ENCODE measurements at regions not wholly inside any gene's neighbourhood (a gene's known extent, or its start where the extent isn't known, plus 50 kb on each side); places are given as distances from the start of the nearest gene placed in this dataset.

DNA sequence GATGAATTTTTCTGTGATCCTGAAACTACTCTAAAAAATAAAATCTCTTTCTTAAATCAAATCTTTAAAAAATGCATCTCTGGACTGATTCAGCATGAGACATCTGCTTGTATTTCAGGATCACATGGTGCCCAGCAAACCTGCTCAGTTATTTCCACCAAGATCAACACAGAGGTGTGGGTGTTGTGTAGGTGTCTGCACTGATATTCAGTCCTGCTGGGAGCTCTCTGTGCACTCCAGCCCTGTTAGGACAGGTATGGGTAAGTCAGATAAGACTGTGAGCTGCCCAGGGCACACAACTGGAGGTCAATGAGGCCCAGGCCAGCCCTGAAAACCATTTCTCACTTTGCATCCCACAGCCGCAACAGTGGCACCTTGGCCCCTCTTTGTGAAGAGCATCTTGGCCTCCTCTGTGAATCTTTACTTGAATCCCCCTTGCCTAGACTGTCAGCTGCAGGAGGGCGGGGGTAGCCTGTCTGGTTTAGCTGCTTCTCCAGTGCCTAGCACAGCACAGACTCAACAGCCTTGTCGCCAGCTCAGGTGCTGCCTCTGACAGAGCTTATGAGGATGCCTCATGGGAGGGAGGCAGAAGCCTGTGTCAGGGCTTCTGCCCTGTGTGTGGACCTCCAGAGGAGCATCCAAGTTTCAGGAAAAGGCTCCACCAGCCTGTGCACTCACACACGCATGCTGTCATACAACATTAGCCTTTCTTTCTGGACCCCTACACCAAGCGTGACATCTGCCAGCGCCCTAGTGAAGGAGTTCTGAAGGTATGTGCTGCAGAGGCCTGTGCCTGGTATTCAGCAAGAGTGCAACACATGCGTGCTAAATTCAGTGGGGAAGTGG is 187.6 kb upstream of the CST7 start:
- Histone ChIP-seq H3K4me2 (ENCODE audit: low read length) (no peak overlapping the region), H3K9ac (ENCODE audit: low read length) (no peak overlapping the region), H3K23ac (ENCODE audit: low read length) (no peak overlapping the region), H3K4ac (ENCODE audit: low read depth, low read length) (no peak overlapping the region), H3K79me1 (ENCODE audit: low read length) (no peaks in the 10 kb centered on the region), H4K8ac (ENCODE audit: low read depth, low read length) (no peak overlapping the region), H2BK5ac (ENCODE audit: low read length) (no peak overlapping the region), H2BK15ac (replicated peaks; ENCODE audit: low read depth) (no peak overlapping the region), H3K27me3 (ENCODE audit: insufficient read depth, low read length, poor library complexity) (no peaks in the 10 kb centered on the region), H3K18ac (ENCODE audit: low read length) (no peak overlapping the region), H3K4me3 (ENCODE audit: low read length) (no peak overlapping the region), H3K79me2 (ENCODE audit: control insufficient read depth, insufficient read depth, low read length) (no peaks in the 10 kb centered on the region), H3K36me3 (ENCODE audit: control insufficient read depth, insufficient read depth, low read length) (no peaks in the 10 kb centered on the region), H2AK5ac (ENCODE audit: low read length) (no peak overlapping the region), H4K5ac (ENCODE audit: low read length) (no peak overlapping the region), H3K56ac (ENCODE audit: low read length) (no peak overlapping the region), H3K27ac (ENCODE audit: low read depth, low read length) (no peak overlapping the region), H2BK120ac (ENCODE audit: low read depth, low read length) (no peak overlapping the region), H3K4me1 (ENCODE audit: control insufficient read depth, low read depth, low read length) (no peaks in the 10 kb centered on the region)
- no peak for DNase-seq
- WGBS (ENCODE audit: extremely low coverage, insufficient coverage, low lambda C conversion rate), result no CpG with 5 or more reads among the region's 7 CpGs

- no peak overlapping the region for H3K4me2 ChIP-seq (ENCODE audit: low read length)
- H3K36me3 ChIP-seq (ENCODE audit: control insufficient read depth, insufficient read depth, low read length), result no peaks in the 10 kb centered on the region
- DNase-seq, result no peak
- no peak overlapping the region for H2BK5ac ChIP-seq (ENCODE audit: low read length)
- H2AK5ac ChIP-seq (ENCODE audit: low read length), result no peak overlapping the region
- H4K5ac ChIP-seq (ENCODE audit: low read length), result no peak overlapping the region
- H3K4ac ChIP-seq (ENCODE audit: low read depth, low read length), result no peak overlapping the region
- H2BK120ac ChIP-seq (ENCODE audit: low read depth, low read length), result no peak overlapping the region
- no peak overlapping the region for H3K4me3 ChIP-seq (ENCODE audit: low read length)
- no peaks in the 10 kb centered on the region for H3K4me1 ChIP-seq (ENCODE audit: control insufficient read depth, low read depth, low read length)
- H3K9ac ChIP-seq (ENCODE audit: low read length), result no peak overlapping the region
- no peaks in the 10 kb centered on the region for H3K79me1 ChIP-seq (ENCODE audit: low read length)
- no peak overlapping the region for H3K23ac ChIP-seq (ENCODE audit: low read length)
- no peak overlapping the region for H3K56ac ChIP-seq (ENCODE audit: low read length)
- no peak overlapping the region for H3K18ac ChIP-seq (ENCODE audit: low read length)
- no peak overlapping the region for H2BK15ac ChIP-seq (replicated peaks; ENCODE audit: low read depth)
- no peak overlapping the region for H3K27ac ChIP-seq (ENCODE audit: low read depth, low read length)
- no peaks in the 10 kb centered on the region for H3K27me3 ChIP-seq (ENCODE audit: insufficient read depth, low read length, poor library complexity)
- no CpG with 5 or more reads among the region's 3 CpGs for WGBS (ENCODE audit: extremely low coverage, insufficient coverage, low lambda C conversion rate)
- no peak overlapping the region for H4K8ac ChIP-seq (ENCODE audit: low read depth, low read length)
- no peaks in the 10 kb centered on the region for H3K79me2 ChIP-seq (ENCODE audit: control insufficient read depth, insufficient read depth, low read length)
These were observed 186.7 kb upstream of the CST7 start for GRCh38 chr20:24762371-24762770.

DNA sequence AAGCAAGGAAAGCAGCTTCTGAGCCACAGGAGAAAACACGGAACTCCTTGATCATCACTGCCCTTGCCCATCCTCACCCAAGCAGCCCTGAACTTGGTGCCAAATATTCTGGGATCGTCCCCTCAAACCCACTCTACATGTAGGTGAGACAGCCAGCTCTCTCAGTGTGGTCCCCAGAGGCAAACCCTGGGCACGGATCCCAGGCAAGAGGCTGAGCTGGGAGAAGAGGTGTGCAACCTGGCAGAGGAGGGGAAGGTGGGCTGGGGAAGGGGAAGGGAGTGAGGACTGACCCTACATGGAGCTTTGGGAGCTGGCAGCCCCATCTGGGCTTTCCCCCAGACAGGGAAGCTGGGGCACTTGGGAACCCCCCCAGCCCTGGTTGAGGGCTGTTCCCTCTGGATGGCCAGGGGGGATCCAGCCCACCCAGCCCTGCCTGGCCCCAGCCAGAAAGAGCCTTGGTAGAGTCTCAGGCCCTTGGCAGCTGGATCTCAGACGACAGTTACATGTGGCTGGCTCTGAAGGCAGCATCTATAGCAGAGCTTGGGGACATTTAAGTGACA is 186.2 kb upstream of the CST7 start:
- Histone ChIP-seq H2BK120ac (ENCODE audit: low read depth, low read length) (no peak overlapping the region), H2AK5ac (ENCODE audit: low read length) (no peak overlapping the region), H3K4me1 (ENCODE audit: control insufficient read depth, low read depth, low read length) (peaks cover 1% of the 10 kb centered on the region), H3K23ac (ENCODE audit: low read length) (no peak overlapping the region), H3K79me2 (ENCODE audit: control insufficient read depth, insufficient read depth, low read length) (no peaks in the 10 kb centered on the region), H3K36me3 (ENCODE audit: control insufficient read depth, insufficient read depth, low read length) (no peaks in the 10 kb centered on the region), H4K5ac (ENCODE audit: low read length) (no peak overlapping the region), H3K4me2 (ENCODE audit: low read length) (no peak overlapping the region), H3K79me1 (ENCODE audit: low read length) (no peaks in the 10 kb centered on the region), H2BK5ac (ENCODE audit: low read length) (no peak overlapping the region), H3K18ac (ENCODE audit: low read length) (no peak overlapping the region), H3K27ac (ENCODE audit: low read depth, low read length) (no peak overlapping the region), H3K9ac (ENCODE audit: low read length) (no peak overlapping the region), H3K56ac (ENCODE audit: low read length) (no peak overlapping the region), H4K8ac (ENCODE audit: low read depth, low read length) (no peak overlapping the region), H2BK15ac (replicated peaks; ENCODE audit: low read depth) (no peak overlapping the region), H3K27me3 (ENCODE audit: insufficient read depth, low read length, poor library complexity) (no peaks in the 10 kb centered on the region), H3K4ac (ENCODE audit: low read depth, low read length) (no peak overlapping the region), H3K4me3 (ENCODE audit: low read length) (no peak overlapping the region)
- WGBS (ENCODE audit: extremely low coverage, insufficient coverage, low lambda C conversion rate), result no CpG with 5 or more reads among the region's 4 CpGs
- DNase-seq, result no peak

GRCh38 chr20:24763386-24764026 is 185.6 kb upstream of the CST7 start:
- no peaks in the 10 kb centered on the region for H3K79me2 ChIP-seq (ENCODE audit: control insufficient read depth, insufficient read depth, low read length)
- H3K18ac ChIP-seq (ENCODE audit: low read length), result no peak overlapping the region
- no peak overlapping the region for H2AK5ac ChIP-seq (ENCODE audit: low read length)
- H3K4me3 ChIP-seq (ENCODE audit: low read length), result no peak overlapping the region
- H2BK5ac ChIP-seq (ENCODE audit: low read length), result no peak overlapping the region
- no peak overlapping the region for H3K23ac ChIP-seq (ENCODE audit: low read length)
- peaks cover 5% of the 10 kb centered on the region for H3K4me1 ChIP-seq (ENCODE audit: control insufficient read depth, low read depth, low read length)
- no peaks in the 10 kb centered on the region for H3K79me1 ChIP-seq (ENCODE audit: low read length)
- H3K27me3 ChIP-seq (ENCODE audit: insufficient read depth, low read length, poor library complexity), result no peaks in the 10 kb centered on the region
- H2BK15ac ChIP-seq (replicated peaks; ENCODE audit: low read depth), result no peak overlapping the region
- no peak overlapping the region for H2BK120ac ChIP-seq (ENCODE audit: low read depth, low read length)
- no peak overlapping the region for H3K4me2 ChIP-seq (ENCODE audit: low read length)
- H4K5ac ChIP-seq (ENCODE audit: low read length), result no peak overlapping the region
- no peak overlapping the region for H3K4ac ChIP-seq (ENCODE audit: low read depth, low read length)
- H3K27ac ChIP-seq (ENCODE audit: low read depth, low read length), result no peak overlapping the region
- H3K9ac ChIP-seq (ENCODE audit: low read length), result no peak overlapping the region
- no peak for DNase-seq
- H3K36me3 ChIP-seq (ENCODE audit: control insufficient read depth, insufficient read depth, low read length), result no peaks in the 10 kb centered on the region
- WGBS (ENCODE audit: extremely low coverage, insufficient coverage, low lambda C conversion rate), result no CpG with 5 or more reads among the region's 26 CpGs
- no peak overlapping the region for H4K8ac ChIP-seq (ENCODE audit: low read depth, low read length)
- H3K56ac ChIP-seq (ENCODE audit: low read length), result no peak overlapping the region

GRCh38 chr20:24764027-24764793 is 184.9 kb upstream of the CST7 start:
- H3K79me1 ChIP-seq (ENCODE audit: low read length), result no peaks in the 10 kb centered on the region
- H3K23ac ChIP-seq (ENCODE audit: low read length), result no peak overlapping the region
- no peak overlapping the region for H4K8ac ChIP-seq (ENCODE audit: low read depth, low read length)
- no peak overlapping the region for H2AK5ac ChIP-seq (ENCODE audit: low read length)
- no peaks in the 10 kb centered on the region for H3K79me2 ChIP-seq (ENCODE audit: control insufficient read depth, insufficient read depth, low read length)
- no peak overlapping the region for H3K56ac ChIP-seq (ENCODE audit: low read length)
- H3K36me3 ChIP-seq (ENCODE audit: control insufficient read depth, insufficient read depth, low read length), result no peaks in the 10 kb centered on the region
- no peak overlapping the region for H2BK5ac ChIP-seq (ENCODE audit: low read length)
- no peak overlapping the region for H2BK15ac ChIP-seq (replicated peaks; ENCODE audit: low read depth)
- H3K4me1 ChIP-seq (ENCODE audit: control insufficient read depth, low read depth, low read length), result peaks cover 6% of the 10 kb centered on the region
- DNase-seq, result no peak
- no peak overlapping the region for H3K18ac ChIP-seq (ENCODE audit: low read length)
- H3K4ac ChIP-seq (ENCODE audit: low read depth, low read length), result no peak overlapping the region
- no peaks in the 10 kb centered on the region for H3K27me3 ChIP-seq (ENCODE audit: insufficient read depth, low read length, poor library complexity)
- no peak overlapping the region for H3K4me2 ChIP-seq (ENCODE audit: low read length)
- no peak overlapping the region for H2BK120ac ChIP-seq (ENCODE audit: low read depth, low read length)
- no peak overlapping the region for H3K4me3 ChIP-seq (ENCODE audit: low read length)
- no CpG with 5 or more reads among the region's 16 CpGs for WGBS (ENCODE audit: extremely low coverage, insufficient coverage, low lambda C conversion rate)
- no peak overlapping the region for H3K27ac ChIP-seq (ENCODE audit: low read depth, low read length)
- H3K9ac ChIP-seq (ENCODE audit: low read length), result no peak overlapping the region
- H4K5ac ChIP-seq (ENCODE audit: low read length), result no peak overlapping the region
